ENCODE measurements at regions not wholly inside any gene's neighbourhood (a gene's known extent, or its start where the extent isn't known, plus 50 kb on each side); places are given as distances from the start of the nearest gene placed in this dataset.

DNA sequence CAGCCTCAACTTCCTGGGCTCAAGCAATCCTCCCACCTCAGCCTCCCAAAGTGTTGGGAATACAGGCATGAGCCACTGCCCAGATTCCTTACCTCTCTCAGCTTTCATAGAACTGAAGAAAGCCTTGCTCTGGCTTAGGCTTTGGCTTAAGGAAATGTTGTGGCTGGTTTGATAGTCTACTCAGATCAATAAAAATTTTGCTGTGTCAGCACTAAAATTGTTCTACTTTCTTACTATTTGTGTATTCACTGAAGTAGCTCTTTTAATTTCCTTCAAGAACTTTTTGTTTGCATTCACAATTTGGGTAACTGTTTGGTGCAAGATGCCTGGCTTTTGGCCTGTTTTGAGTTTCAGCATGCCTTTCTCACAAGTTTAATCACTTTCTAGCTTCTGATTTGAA, 634.0 kb upstream of the FSHR start:
- TF ChIP-seq CTCF (conservative IDR thresholded peaks at IDR 0.05; ENCODE audit: low read depth, low read length): no peak
- DNase-seq (ENCODE audit: low read depth): no peak
- H3K4me3 ChIP-seq (ENCODE audit: low read depth, low read length): no peak overlapping the region

DNA sequence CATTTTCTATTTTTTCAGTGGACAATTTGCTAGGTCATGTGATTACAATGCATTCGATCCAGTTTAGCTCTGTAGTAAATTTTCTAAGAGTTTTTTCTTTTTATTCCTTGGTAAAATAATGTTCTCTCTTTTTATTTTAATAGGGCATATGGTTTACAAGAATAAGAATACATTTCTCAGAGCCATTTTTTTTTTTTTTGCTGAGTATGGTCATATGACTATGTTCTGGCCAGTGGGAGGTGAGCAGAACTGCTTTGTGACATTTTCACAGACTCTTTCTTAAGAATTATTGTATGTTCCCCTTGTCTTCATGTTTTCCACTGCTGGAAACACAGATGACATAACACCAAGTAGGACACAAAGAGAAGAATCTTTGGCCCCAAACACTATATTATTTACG, 626.6 kb upstream of the FSHR start:
- DNase-seq (ENCODE audit: low read depth): no peak
- no peak for TF ChIP-seq CTCF (conservative IDR thresholded peaks at IDR 0.05; ENCODE audit: low read depth, low read length)
- H3K4me3 ChIP-seq (ENCODE audit: low read depth, low read length): no peak overlapping the region

DNA sequence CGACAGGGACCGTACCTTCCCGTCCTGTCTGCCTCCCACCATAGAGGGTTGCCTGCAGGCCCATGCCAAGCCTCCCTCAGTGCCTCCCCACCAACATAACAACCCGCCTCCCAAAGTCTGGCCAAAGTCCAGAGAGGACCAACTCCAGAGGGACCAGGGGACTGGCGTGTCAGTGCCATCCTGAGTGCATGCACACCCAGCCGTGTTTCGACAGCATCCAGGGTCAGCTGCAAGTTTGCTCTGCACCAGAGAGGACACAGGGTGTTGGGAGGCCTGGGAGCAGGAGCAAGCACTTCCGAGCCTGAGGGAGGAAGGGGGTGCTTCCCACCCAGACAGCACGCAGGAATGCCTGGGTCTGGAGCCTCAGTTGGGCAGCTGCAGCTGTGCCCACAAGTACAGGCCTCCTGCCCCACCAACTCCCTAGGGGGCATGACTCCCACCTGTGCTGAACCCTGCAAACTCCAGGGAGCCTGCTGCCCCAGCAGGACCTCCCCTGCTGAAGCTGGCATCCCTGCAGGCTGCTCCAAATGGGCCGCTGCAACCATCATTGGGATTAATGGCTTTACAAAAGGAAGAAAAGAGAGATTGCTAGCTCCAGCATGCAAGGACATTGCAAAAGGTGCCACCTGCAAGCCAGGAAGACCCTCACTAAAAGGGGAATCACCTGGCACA, 618.1 kb upstream of the FSHR start:
- no peak for TF ChIP-seq CTCF (conservative IDR thresholded peaks at IDR 0.05; ENCODE audit: low read depth, low read length)
- no peak for DNase-seq (ENCODE audit: low read depth)
- H3K4me3 ChIP-seq (ENCODE audit: low read depth, low read length): no peak overlapping the region

- no peak overlapping the region for H3K4me3 ChIP-seq (ENCODE audit: low read depth, low read length)
- TF ChIP-seq CTCF (conservative IDR thresholded peaks at IDR 0.05; ENCODE audit: low read depth, low read length): peak; percentile 92
- no peak for DNase-seq (ENCODE audit: low read depth)
Measured at GRCh38 chr2:49770919-49771318, 616.6 kb upstream of the FSHR start.

DNA sequence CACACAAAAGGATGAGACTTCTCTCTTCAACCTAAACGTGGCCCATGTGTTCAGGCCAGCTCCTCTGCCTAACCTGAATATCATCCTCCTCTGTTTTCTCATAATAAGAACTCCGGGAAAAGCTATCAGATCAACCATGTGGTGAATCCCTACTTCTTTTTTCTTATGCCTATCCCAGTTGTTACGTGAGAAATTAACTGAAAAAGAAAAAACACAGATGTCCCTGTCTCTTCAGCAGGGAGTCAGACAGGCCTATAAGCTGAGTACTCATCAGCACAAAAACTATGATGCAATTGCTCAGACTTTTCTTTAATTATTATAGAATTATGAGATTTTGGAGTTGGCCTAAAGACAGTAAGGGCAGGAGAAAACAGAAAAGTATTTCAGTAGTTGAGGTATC, 613.0 kb upstream of the FSHR start:
- no peak overlapping the region for H3K4me3 ChIP-seq (ENCODE audit: low read depth, low read length)
- TF ChIP-seq CTCF (conservative IDR thresholded peaks at IDR 0.05; ENCODE audit: low read depth, low read length): no peak
- no peak for DNase-seq (ENCODE audit: low read depth)

- no peak overlapping the region for H3K4me3 ChIP-seq (ENCODE audit: low read depth, low read length)
- no peak for TF ChIP-seq CTCF (conservative IDR thresholded peaks at IDR 0.05; ENCODE audit: low read depth, low read length)
- DNase-seq (ENCODE audit: low read depth): no peak
Measured at GRCh38 chr2:49755777-49756176, 601.5 kb upstream of the FSHR start.

DNA sequence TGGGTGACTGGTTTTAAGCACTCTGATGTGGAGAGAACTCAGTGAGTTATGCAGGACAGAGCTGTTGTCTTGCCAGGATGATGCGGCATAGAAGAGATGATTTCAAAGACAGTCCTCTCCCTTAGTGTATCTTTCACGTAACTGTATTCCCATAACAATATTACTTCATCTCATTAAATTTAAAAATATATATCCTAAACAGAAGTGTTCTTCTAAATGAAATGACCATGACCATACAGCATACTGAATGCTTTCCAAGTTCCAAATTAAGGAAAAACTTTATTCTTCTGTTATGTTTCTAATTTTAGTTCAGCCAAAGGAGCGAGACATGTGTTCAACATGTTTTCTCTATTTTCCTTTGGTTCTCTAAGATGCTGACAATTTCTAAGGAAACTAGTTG, 600.1 kb upstream of the FSHR start:
- no peak for DNase-seq (ENCODE audit: low read depth)
- no peak for TF ChIP-seq CTCF (conservative IDR thresholded peaks at IDR 0.05; ENCODE audit: low read depth, low read length)
- no peak overlapping the region for H3K4me3 ChIP-seq (ENCODE audit: low read depth, low read length)

All from epithelial cell of proximal tubule (primary cell).